AG09319 (cell line): ENCODE measurements at regions not wholly inside any gene's neighbourhood (a gene's known extent, or its start where the extent isn't known, plus 50 kb on each side); places are given as distances from the start of the nearest gene placed in this dataset.

Experiments
- DNase-seq: peaks from one replicate; pipeline ENCODE4 v3.0.0-alpha.2; 2010; ENCODE audit warnings: low read depth; ENCODE audit errors: extremely low read depth
- CTCF ChIP-seq: IDR thresholded peaks from 2 replicates; pipeline ENCODE4 v1.5.1; 2011; ENCODE audit warnings: low read depth, mild to moderate bottlenecking, inconsistent platforms, low read length, moderate library complexity

DNA sequence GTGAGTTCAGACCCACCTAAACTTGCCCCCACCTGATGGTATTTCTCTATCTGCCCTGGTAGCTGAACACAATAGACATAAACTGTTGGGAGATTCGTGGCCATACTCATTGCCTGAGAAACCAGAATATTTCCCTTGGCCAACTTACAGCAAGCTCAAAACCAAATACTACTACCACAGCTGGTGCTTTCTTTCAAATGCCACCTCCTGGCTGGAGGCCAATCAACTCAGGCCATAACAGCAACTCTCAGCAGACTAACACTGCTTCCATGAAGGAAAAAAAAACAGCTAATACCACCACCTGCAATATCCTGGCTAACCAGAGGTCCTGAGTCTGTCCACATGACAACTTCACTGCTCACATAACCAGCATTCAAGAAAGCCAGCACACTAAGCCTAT, 373.1 kb downstream of the CMPK2 start:
- no peak for DNase-seq
- no peak for TF ChIP-seq CTCF

DNA sequence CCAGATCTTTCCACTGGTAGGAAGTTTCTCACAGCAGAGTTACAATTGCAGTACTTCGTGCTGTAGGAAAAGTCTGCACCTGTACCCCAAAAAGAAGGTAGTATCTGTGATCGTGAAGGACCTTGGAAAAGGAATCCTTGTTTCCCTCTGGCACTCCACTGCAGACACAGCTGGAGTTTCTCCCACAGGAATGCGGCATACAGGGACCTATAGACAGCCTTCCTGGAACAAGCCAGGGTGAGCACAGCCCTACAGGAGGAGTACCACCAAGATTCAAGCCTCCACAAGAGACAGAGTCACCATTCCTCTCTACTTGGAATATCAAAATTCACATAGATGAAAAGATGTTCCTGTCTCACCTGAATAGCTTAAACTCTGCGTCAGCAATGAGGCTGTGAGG, 372.4 kb downstream of the CMPK2 start:
- TF ChIP-seq CTCF, result no peak
- DNase-seq, result no peak

DNA sequence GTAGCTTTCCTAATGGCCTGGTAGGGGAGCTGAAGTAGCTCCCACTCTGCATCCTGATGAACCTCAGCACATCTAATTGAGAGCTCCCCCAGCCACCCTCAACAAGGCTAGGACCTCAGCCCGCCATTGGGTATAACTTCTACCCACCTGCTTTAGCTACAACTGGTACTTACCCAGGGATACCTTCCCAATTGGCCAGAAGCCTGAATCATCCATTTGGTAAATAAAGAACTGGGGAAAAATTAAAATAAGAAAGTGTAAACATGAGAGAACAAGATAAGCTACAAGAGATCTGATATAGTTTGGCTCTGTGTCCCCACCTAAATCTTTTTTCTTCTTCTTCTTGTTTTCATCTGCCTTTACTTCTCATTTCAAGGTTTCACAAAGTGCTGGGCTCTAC, 372.0 kb downstream of the CMPK2 start:
- DNase-seq, result no peak
- TF ChIP-seq CTCF, result no peak

DNA sequence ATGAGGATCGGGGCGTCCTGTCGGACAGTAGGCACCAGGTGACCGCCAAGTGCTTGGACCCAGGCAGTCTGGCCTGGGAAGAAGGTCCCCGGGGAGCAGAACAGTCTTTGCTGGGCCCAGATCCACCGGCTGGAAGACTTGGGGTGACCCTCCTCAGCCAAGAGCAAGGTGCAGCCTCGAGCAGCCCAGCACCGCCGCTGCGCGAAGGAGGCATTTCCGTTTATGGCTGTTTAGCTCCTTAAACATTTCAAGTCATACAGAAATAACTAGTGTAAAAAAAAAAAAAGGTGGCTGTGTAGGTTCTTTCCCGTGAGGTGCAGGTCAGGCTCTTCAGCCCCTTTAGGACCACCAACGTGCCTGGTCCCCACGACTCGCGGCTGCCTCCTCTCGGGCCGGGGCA, 370.2 kb downstream of the CMPK2 start:
- no peak for DNase-seq
- TF ChIP-seq CTCF, result no peak

GRCh38 chr2:6496376-6496775, 369.3 kb downstream of the CMPK2 start:
- DNase-seq, result no peak
- TF ChIP-seq CTCF, result no peak

DNA sequence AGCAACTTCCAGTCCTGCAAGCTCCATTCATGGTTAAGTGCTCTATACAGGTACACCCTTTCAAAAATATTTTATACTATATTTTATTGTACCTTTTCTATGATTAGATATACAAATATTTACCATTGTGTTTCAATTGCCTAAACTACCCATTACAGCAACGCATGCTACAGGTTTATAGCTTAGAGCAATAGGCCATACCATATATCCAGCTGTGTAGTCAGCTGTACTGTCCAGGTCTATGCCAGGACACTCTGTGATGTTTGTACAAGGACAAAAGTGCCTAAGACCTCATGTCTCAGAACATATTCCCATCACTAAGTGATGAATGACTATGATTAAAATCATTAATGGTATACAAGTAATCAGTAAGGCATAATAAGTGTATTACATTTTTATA, 368.7 kb downstream of the CMPK2 start:
- no peak for TF ChIP-seq CTCF
- DNase-seq, result no peak

- TF ChIP-seq CTCF, result no peak
- DNase-seq, result no peak
Measured at GRCh38 chr2:6498841-6499240, 366.9 kb downstream of the CMPK2 start.
